ENCODE measurements at regions not wholly inside any gene's neighbourhood (a gene's known extent, or its start where the extent isn't known, plus 50 kb on each side); places are given as distances from the start of the nearest gene placed in this dataset.

GRCh38 chr14:71692496-71692895 is 239.7 kb upstream of the RGS6 start:
- no peak for DNase-seq

GRCh38 chr14:71693381-71693780 is 238.8 kb upstream of the RGS6 start:
- no peak for DNase-seq

- no peak for DNase-seq
Observed at GRCh38 chr14:71694591-71695530, 237.4 kb upstream of the RGS6 start.

GRCh38 chr14:71695611-71696350 is 236.4 kb upstream of the RGS6 start:
- no peak for DNase-seq

- peak; percentile 28 for DNase-seq
Observed at GRCh38 chr14:71698027-71698426, 234.2 kb upstream of the RGS6 start.

- no peak for DNase-seq
Observed at GRCh38 chr14:71698673-71699072, 233.6 kb upstream of the RGS6 start.

- DNase-seq, result no peak
Observed at GRCh38 chr14:71701990-71702389, 230.2 kb upstream of the RGS6 start.

GRCh38 chr14:71702786-71703185 is 229.4 kb upstream of the RGS6 start:
- no peak for DNase-seq

- DNase-seq, result no peak
Observed at GRCh38 chr14:71703477-71703876, 228.8 kb upstream of the RGS6 start.

- no peak for DNase-seq
Observed at GRCh38 chr14:71704210-71704609, 228.0 kb upstream of the RGS6 start.

GRCh38 chr14:71705460-71705859 is 226.8 kb upstream of the RGS6 start:
- DNase-seq, result no peak

GRCh38 chr14:71709076-71709475 is 223.2 kb upstream of the RGS6 start:
- no peak for DNase-seq

GRCh38 chr14:71709987-71710386 is 222.2 kb upstream of the RGS6 start:
- no peak for DNase-seq

GRCh38 chr14:71711125-71711524 is 221.1 kb upstream of the RGS6 start:
- no peak for DNase-seq

- no peak for DNase-seq
Observed at GRCh38 chr14:71711619-71712018, 220.6 kb upstream of the RGS6 start.

GRCh38 chr14:71712478-71712877 is 219.8 kb upstream of the RGS6 start:
- DNase-seq, result no peak

GRCh38 chr14:71713016-71713415 is 219.2 kb upstream of the RGS6 start:
- no peak for DNase-seq

GRCh38 chr14:71713451-71713850 is 218.8 kb upstream of the RGS6 start:
- no peak for DNase-seq

- no peak for DNase-seq
Observed at GRCh38 chr14:71714225-71714624, 218.0 kb upstream of the RGS6 start.

GRCh38 chr14:71716041-71716772 is 216.0 kb upstream of the RGS6 start:
- DNase-seq, result no peak

GRCh38 chr14:71720978-71721624 is 211.1 kb upstream of the RGS6 start:
- no peak for DNase-seq

- DNase-seq, result no peak
Observed at GRCh38 chr14:71721791-71722190, 210.4 kb upstream of the RGS6 start.

- DNase-seq, result no peak
Observed at GRCh38 chr14:71722885-71723284, 209.3 kb upstream of the RGS6 start.
